Activated naive CD8-positive, alpha-beta T cell treated with anti-CD3 and anti-CD28 coated beads, Interleukin-2, amount 10 ng/mL, durations not matched to agents 7 days and 5 days (primary cell): ENCODE measurements at regions not wholly inside any gene's neighbourhood (a gene's known extent, or its start where the extent isn't known, plus 50 kb on each side); places are given as distances from the start of the nearest gene placed in this dataset.

Experiments used
- ATAC-seq: fragments of 150-1000 bp; cut with Tn5 transposase; one replicate; pipeline ENCODE4 v1.10.0; 2021; ENCODE audit warnings: low read depth, moderate library complexity
- POLR2A ChIA-PET: fragments of 350-600 bp; sonication (Branson Sonifier 250); formaldehyde crosslinking; loops from one replicate; lab custom pipeline; 2021; ENCODE audit warnings: antibody characterized with exemption; lab: Charles Lee
- DNase-seq: peaks from one replicate; pipeline ENCODE4 v3.0.0; 2021
- H3K27ac Mint-ChIP-seq: one replicate; pipeline ENCODE4 v1.8.0; 2022; ENCODE audit warnings: mild to moderate bottlenecking, mixed read lengths
- H3K27me3 Mint-ChIP-seq: one replicate; pipeline ENCODE4 v1.8.0; 2022; ENCODE audit warnings: mild to moderate bottlenecking, moderate library complexity, mixed read lengths
- H3K36me3 Mint-ChIP-seq: one replicate; pipeline ENCODE4 v1.8.0; 2021; ENCODE audit warnings: mild to moderate bottlenecking, mixed read lengths
- H3K4me1 Mint-ChIP-seq: one replicate; pipeline ENCODE4 v1.8.0; 2021; ENCODE audit warnings: mixed read lengths
- H3K4me3 Mint-ChIP-seq: one replicate; pipeline ENCODE4 v1.8.0; 2022; ENCODE audit warnings: mild to moderate bottlenecking, moderate library complexity, mixed read lengths
- H3K9me3 Mint-ChIP-seq: one replicate; pipeline ENCODE4 v1.8.0; 2021; ENCODE audit warnings: mixed read lengths

DNA sequence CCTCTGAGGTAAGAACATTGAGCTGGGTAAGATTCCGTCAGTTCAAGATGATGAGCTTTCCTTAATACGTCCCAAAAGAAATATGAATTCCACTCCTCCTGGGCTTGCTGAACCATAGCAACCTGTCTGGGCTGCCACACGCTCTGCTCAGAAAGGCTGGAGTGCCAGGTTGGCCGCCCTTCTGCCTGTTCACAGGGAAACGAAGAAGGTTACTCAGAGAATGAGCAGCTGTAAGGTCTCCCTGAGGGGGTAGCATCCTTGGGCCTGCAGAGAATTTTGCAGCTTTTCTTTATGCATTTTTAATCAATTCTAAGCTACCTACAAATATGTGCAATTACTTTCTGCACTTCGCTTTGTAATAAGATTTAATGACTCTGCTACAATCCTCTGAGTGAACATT, 130.7 kb upstream of the BACE2 start:
- Mint-ChIP-seq H3K9me3 (no peaks in the 10 kb centered on the region), H3K4me3 (no peak overlapping the region), H3K27ac (no peak overlapping the region), H3K4me1 (no peaks in the 10 kb centered on the region), H3K36me3 (no peaks in the 10 kb centered on the region), H3K27me3 (no peaks in the 10 kb centered on the region)
- DNase-seq (no peak), ATAC-seq (no peak)
- POLR2A ChIA-PET, result no interaction called here

DNA sequence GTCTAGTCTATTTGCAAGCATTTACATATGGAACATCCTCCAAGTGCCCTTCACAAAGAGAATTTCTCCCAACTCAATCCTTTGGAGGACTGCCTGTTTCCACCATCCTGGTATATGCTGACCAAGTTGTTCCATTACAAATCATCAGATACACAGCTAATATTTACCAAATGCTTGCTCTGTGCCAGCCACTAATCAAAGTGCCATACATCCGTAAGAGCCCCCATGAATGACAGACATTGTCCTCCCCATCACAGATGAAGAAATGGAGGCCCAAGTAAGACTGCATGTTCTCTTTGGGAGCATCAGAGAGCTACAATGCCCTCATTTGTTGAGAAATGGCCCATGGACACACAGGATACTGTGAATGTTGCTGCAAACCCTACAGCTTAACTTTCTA, 130.0 kb upstream of the BACE2 start:
- DNase-seq (no peak), ATAC-seq (no peak)
- Mint-ChIP-seq H3K4me1 (no peaks in the 10 kb centered on the region), H3K27ac (no peak overlapping the region), H3K4me3 (no peak overlapping the region), H3K9me3 (no peaks in the 10 kb centered on the region), H3K27me3 (no peaks in the 10 kb centered on the region), H3K36me3 (no peaks in the 10 kb centered on the region)
- POLR2A ChIA-PET, result no interaction called here

DNA sequence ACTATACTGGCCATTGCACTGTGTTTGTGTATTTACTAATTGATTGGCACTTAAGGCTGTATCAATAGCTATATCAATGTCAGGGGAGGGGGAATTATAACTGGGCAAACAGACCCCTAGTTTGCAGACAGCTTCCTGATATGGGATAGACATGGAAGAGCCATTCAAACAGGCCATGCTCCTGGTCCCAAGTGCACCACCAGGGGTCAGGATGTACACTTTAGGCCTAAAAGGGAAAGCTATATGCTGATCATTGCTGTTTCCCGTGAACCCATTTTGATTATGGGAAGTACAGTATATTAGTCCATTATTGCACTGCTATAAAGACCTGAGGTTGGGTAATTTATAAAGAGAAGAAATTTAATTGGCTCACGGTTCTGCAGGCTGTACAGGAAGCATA, 124.9 kb upstream of the BACE2 start:
- DNase-seq, result no peak
- Mint-ChIP-seq H3K27me3 (peaks cover 4% of the 10 kb centered on the region), H3K4me1 (no peaks in the 10 kb centered on the region), H3K4me3 (no peak overlapping the region), H3K27ac (no peak overlapping the region), H3K9me3 (no peaks in the 10 kb centered on the region), H3K36me3 (no peaks in the 10 kb centered on the region)
- POLR2A ChIA-PET, result no interaction called here
- no peak for ATAC-seq

DNA sequence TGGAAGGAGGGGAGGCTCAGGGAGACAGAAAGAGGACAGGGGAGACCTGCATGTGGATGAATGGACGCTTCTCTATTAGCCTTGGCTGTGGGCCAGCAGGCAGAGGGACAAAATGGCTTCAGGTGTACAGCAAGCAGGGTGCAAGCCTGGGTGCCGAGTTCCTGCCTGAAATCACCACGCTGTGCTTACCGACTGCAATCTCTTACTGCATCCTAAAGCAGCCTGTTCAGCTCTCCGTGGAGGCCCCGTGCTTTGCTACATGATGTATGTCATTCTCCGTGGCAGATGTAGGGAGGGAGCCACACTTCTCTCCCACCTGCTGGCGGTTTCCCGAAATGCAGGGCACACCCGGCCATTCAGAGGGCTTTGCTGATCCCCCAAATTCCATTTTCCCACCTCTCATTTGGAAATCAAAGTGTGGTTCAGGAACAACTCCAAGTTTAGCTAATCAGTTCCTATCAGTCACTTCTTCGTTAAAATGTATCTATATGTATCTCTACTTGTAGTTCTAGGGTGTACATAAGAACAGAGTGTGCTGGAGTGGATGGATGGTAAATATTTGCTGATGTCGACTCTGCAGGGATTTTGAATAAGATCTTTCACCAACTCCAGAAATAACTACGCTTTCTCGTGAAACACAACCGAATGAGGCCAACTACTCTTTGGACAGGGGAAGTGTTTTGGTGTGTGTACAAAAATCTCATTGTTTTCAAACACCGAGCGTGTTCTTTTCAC, 122.3 kb upstream of the BACE2 start:
- DNase-seq (no peak), ATAC-seq (no peak)
- Mint-ChIP-seq H3K27ac (no peak overlapping the region), H3K36me3 (no peaks in the 10 kb centered on the region), H3K4me1 (no peaks in the 10 kb centered on the region), H3K4me3 (no peak overlapping the region), H3K27me3 (peaks cover 4% of the 10 kb centered on the region), H3K9me3 (no peaks in the 10 kb centered on the region)
- POLR2A ChIA-PET, result no interaction called here

DNA sequence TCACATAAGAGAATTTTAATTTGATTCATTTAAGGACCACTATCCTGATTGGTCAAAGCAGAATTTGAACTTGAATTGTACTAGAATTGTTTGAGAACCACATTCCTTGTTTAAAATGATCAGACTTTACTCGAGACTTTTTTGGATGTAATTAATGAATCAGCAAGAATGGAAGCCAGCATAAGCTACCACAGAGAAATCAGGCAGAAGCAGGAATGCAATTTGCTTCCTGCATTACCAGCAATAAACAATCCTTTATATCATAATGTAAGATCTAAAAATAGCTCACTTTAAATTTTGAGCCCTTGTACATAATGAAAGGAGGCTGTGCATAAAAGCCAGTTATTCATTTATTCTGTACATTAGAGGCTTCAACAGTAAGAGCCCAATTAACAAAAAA, 119.8 kb upstream of the BACE2 start:
- H3K4me1 Mint-ChIP-seq, result no peaks in the 10 kb centered on the region
- H3K9me3 Mint-ChIP-seq, result no peaks in the 10 kb centered on the region
- H3K27me3 Mint-ChIP-seq, result peaks cover 10% of the 10 kb centered on the region
- POLR2A ChIA-PET, result no interaction called here
- no peak for ATAC-seq
- H3K36me3 Mint-ChIP-seq, result no peaks in the 10 kb centered on the region
- H3K4me3 Mint-ChIP-seq, result no peak overlapping the region
- H3K27ac Mint-ChIP-seq, result no peak overlapping the region
- no peak for DNase-seq

DNA sequence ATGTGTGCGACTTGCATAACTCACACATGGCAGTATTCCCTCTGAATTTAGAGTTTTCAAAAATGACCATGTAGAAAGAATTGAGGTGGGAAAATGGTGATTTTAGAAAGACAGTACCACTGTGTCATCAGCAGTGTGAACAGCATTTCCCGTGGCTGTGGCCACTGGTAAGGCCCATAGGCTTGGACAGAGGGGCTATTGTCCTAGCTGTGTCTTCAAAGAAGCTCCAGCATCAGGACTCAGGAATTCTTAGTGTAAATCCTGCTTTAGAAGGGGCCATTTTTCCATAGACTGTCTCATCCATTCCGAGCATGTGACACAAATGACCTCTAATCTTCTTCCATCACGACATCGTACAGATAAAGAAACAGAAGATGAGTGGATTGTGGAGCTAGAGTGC, 119.3 kb upstream of the BACE2 start:
- ATAC-seq, result no peak
- peaks cover 10% of the 10 kb centered on the region for H3K27me3 Mint-ChIP-seq
- no peaks in the 10 kb centered on the region for H3K4me1 Mint-ChIP-seq
- no peaks in the 10 kb centered on the region for H3K36me3 Mint-ChIP-seq
- POLR2A ChIA-PET, result no interaction called here
- H3K9me3 Mint-ChIP-seq, result no peaks in the 10 kb centered on the region
- no peak overlapping the region for H3K4me3 Mint-ChIP-seq
- no peak for DNase-seq
- no peak overlapping the region for H3K27ac Mint-ChIP-seq

DNA sequence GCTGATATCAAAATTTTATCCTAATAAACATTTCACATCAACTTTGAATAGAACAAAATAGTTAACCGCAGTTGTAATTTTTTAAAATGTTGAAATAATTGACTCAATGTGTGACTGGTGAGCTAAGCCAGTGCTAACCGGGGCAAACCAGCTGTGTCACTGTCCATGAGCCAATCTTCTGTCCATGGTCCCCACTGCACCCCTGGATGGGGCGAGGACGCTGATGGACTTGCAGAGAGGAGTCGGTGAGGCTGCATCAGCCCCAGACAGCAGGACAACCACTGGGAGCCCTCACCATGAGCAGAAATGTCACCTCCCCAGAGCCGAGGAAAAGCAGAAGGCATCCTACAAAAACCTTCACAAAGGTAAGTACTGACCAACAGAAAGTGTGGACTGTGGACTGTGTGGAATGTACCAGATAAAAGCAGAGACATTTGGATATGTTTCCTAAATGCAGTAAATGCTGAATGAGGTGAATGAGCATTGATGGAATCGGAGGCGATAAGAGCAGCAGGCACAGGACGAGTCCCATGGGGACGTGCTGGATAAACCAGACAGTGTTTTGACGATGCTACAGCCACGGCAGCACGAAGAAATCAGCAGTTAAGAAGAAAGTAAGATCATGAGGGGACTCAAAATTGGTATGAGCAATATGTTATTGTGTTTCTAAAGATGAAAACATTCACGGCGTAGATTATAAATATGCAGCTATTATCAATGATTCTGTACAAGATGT, 115.0 kb upstream of the BACE2 start:
- ATAC-seq (no peak), DNase-seq (no peak)
- POLR2A ChIA-PET, result no interaction called here
- H3K27me3 Mint-ChIP-seq, result peaks cover 5% of the 10 kb centered on the region
- no peak overlapping the region for H3K4me3 Mint-ChIP-seq
- no peaks in the 10 kb centered on the region for H3K36me3 Mint-ChIP-seq
- no peak overlapping the region for H3K27ac Mint-ChIP-seq
- no peaks in the 10 kb centered on the region for H3K9me3 Mint-ChIP-seq
- no peaks in the 10 kb centered on the region for H3K4me1 Mint-ChIP-seq

DNA sequence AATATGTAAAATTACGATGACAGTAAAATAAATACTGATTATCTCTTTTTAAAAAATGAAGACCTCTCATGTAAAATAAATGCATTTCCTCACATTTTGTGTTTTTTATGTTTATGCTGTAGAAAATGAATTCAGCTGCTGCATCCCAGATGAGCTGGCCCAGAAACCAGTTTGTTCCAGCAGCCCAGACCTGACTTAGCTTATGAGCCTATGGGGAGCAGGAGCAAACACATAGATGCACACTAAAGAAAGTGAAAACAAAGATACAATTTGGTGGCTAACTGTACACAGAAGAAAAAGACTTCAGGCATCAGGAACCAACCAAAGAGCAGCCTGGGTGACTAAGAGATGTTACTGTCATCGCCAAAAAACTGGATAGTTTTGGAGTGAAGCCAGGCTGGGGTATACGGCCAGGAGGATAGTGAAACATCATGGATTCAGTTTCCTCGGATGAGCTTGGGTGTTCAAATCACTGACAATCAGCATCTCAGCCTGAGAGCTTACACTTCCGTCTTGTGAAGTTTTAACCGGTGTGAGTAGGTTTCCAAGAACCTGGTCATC, 113.9 kb upstream of the BACE2 start:
- Mint-ChIP-seq H3K36me3 (no peaks in the 10 kb centered on the region), H3K4me1 (no peaks in the 10 kb centered on the region), H3K4me3 (no peak overlapping the region), H3K27me3 (peaks cover 5% of the 10 kb centered on the region), H3K9me3 (no peaks in the 10 kb centered on the region), H3K27ac (no peak overlapping the region)
- POLR2A ChIA-PET, result no interaction called here
- ATAC-seq, result no peak
- no peak for DNase-seq

DNA sequence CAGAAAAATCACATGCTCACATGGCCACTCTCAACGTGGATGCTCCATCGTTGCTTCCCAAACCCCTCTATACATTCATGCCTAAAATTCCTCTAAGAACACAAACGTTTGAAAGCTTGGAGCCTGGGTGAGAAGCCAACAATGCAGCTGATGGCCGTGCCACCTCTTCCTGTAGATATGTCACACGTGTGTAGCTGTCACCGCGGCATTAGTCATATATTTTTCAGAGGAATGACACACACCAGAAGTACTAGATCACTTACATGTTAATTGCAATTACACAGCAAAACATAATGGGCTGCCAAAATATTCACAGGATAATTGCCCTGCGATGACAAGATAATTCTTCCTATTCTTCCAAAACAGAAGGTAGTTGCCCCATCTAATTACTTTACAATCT, 112.7 kb upstream of the BACE2 start:
- Mint-ChIP-seq H3K4me1 (no peaks in the 10 kb centered on the region), H3K27ac (no peak overlapping the region), H3K27me3 (peaks cover 5% of the 10 kb centered on the region), H3K4me3 (no peak overlapping the region), H3K36me3 (no peaks in the 10 kb centered on the region), H3K9me3 (no peaks in the 10 kb centered on the region)
- DNase-seq (no peak), ATAC-seq (no peak)
- POLR2A ChIA-PET, result no interaction called here

DNA sequence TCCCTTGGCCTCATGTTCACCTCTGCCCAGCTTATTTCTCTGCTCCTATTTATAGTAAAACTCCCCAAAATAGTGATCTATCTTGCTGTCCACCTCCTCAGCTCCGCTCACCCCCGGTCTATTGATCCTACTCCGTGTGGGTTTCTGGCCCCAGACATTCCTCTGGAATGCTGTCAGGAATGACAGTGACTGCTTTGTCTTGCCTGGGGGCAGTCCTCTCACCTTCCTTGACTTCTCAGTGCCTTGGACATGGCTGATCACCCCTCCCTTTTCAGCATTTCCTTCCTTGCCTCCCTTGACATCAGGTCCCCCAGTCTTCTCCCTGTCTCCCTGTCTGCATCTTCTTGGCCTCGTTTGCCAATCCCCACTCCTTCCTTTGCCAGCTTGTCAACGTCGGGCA, 108.1 kb upstream of the BACE2 start:
- DNase-seq (no peak), ATAC-seq (no peak)
- Mint-ChIP-seq H3K9me3 (no peaks in the 10 kb centered on the region), H3K4me3 (no peak overlapping the region), H3K36me3 (no peaks in the 10 kb centered on the region), H3K27me3 (no peaks in the 10 kb centered on the region), H3K4me1 (no peaks in the 10 kb centered on the region), H3K27ac (no peak overlapping the region)
- POLR2A ChIA-PET, result no interaction called here

DNA sequence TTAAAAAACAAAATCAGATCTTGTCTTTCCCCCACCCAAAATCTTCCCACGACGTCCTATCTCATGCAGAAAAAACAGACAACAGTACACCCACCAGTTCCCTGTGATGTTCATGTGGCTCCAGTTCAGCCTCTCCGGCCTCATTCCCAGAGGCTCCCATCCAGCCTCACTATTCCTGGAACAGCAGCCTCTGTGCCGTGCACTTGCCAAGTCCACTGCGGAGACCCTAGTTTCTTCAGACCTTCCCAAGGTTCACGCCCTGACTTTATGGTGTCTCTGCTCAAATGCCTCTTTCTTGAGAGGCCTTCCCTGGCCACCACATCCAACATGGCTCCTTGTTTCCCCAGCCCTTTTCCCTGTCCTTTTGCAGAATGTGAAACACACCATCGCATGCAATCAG, 106.3 kb upstream of the BACE2 start:
- H3K4me1 Mint-ChIP-seq, result no peaks in the 10 kb centered on the region
- no peaks in the 10 kb centered on the region for H3K36me3 Mint-ChIP-seq
- H3K27me3 Mint-ChIP-seq, result peaks cover 4% of the 10 kb centered on the region
- no peak overlapping the region for H3K4me3 Mint-ChIP-seq
- no peaks in the 10 kb centered on the region for H3K9me3 Mint-ChIP-seq
- DNase-seq (no peak), ATAC-seq (no peak)
- no peak overlapping the region for H3K27ac Mint-ChIP-seq
- POLR2A ChIA-PET, result no interaction called here

DNA sequence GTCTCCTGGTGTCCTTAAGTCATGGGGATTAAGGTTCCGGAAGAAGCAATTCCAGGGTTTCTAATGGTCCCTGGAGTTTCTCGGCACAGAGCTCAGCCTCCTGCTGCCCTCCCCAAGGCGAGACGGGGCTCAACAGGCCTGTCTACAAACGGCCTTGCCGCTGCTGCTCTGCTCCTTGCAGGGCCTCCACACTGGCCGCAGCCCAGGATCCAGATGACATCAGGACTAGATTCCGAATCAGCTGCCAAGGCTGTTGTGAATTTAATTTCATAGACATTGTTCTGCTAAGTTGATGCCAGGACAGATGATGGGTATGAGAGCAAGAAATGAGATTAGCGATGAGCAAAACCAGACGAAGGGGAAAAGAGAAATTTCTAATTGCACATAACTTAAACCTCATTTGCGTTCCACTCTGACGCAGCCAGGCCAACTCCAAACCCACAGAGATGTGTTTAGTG, 103.6 kb upstream of the BACE2 start:
- Mint-ChIP-seq H3K4me3 (no peak overlapping the region), H3K27me3 (peaks cover 27% of the 10 kb centered on the region), H3K9me3 (no peaks in the 10 kb centered on the region), H3K36me3 (no peaks in the 10 kb centered on the region), H3K4me1 (peaks cover 3% of the 10 kb centered on the region), H3K27ac (no peak overlapping the region)
- POLR2A ChIA-PET, result no interaction called here
- DNase-seq (no peak), ATAC-seq (no peak)

DNA sequence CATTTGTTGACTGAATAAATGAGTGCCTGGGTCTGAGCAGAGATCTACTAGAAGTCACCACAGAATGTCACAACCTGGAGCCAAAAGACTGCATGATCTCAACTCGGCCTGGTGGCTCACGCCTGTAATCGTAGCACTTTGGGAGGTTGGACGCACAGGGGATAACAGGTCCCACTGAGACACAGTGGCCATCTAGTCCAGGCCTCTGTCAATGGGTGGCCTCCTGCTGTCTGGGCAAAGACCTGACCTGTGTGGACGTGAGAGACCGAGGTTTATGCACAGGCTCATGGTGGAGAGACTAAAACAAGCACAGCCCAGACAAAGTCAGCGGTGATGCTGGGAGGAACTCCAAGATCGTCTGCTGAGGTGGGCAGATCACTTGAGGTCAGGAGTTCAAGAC, 103.0 kb upstream of the BACE2 start:
- Mint-ChIP-seq H3K4me3 (no peak overlapping the region), H3K36me3 (no peaks in the 10 kb centered on the region), H3K27me3 (peaks cover 27% of the 10 kb centered on the region), H3K27ac (no peak overlapping the region), H3K4me1 (peaks cover 3% of the 10 kb centered on the region), H3K9me3 (no peaks in the 10 kb centered on the region)
- POLR2A ChIA-PET, result no interaction called here
- DNase-seq (no peak), ATAC-seq (no peak)

DNA sequence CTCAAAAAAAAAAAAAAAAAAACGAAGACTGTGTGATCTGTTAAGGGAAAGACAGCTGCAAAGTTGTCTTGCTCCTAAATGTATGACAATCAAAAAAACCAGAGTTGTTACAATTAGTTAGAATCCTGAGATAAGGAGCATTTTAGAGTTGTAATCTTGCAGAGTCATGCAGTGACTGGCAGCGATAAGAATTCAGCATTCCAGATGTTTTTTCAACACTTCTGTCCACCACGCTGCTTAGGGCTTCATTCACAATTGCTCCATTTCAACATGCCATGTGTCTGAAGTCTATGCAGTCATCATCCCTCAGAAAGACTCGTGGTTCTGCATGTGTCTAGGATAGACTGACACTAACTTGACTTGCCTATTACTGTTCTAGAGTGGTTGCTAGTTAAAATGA, 102.4 kb upstream of the BACE2 start:
- H3K9me3 Mint-ChIP-seq, result no peaks in the 10 kb centered on the region
- H3K27ac Mint-ChIP-seq, result no peak overlapping the region
- peaks cover 3% of the 10 kb centered on the region for H3K4me1 Mint-ChIP-seq
- DNase-seq, result no peak
- POLR2A ChIA-PET, result no interaction called here
- H3K27me3 Mint-ChIP-seq, result peaks cover 27% of the 10 kb centered on the region
- H3K36me3 Mint-ChIP-seq, result no peaks in the 10 kb centered on the region
- no peak overlapping the region for H3K4me3 Mint-ChIP-seq
- no peak for ATAC-seq
